ENCODE measurements at regions not wholly inside any gene's neighbourhood (a gene's known extent, or its start where the extent isn't known, plus 50 kb on each side); places are given as distances from the start of the nearest gene placed in this dataset.

- H3K27me3 ChIP-seq, result no peaks in the 10 kb centered on the region
- no peak for DNase-seq (ENCODE audit: low spot score)
- no peak for TF ChIP-seq CTCF (IDR thresholded peaks at IDR 0.05)
- no peaks in the 10 kb centered on the region for H3K4me1 ChIP-seq
- no peak overlapping the region for H3K4me3 ChIP-seq
- H3K9me3 ChIP-seq, result no peaks in the 10 kb centered on the region
- H3K36me3 ChIP-seq, result no peaks in the 10 kb centered on the region
- H3K27ac ChIP-seq, result no peak overlapping the region
Observed at GRCh38 chr17:33785281-33785680, 469.8 kb upstream of the CCL2 start.

- no peak overlapping the region for H3K4me3 ChIP-seq
- H3K27me3 ChIP-seq, result no peaks in the 10 kb centered on the region
- no peak for TF ChIP-seq CTCF (IDR thresholded peaks at IDR 0.05)
- no peaks in the 10 kb centered on the region for H3K9me3 ChIP-seq
- no peaks in the 10 kb centered on the region for H3K36me3 ChIP-seq
- H3K4me1 ChIP-seq, result no peaks in the 10 kb centered on the region
- no peak for DNase-seq (ENCODE audit: low spot score)
- no peak overlapping the region for H3K27ac ChIP-seq
Observed at GRCh38 chr17:33786478-33786877, 468.6 kb upstream of the CCL2 start.

GRCh38 chr17:33789658-33790057, 465.4 kb upstream of the CCL2 start:
- DNase-seq (ENCODE audit: low spot score), result no peak
- Histone ChIP-seq H3K27ac (no peak overlapping the region), H3K4me3 (no peak overlapping the region), H3K9me3 (no peaks in the 10 kb centered on the region), H3K27me3 (no peaks in the 10 kb centered on the region), H3K36me3 (no peaks in the 10 kb centered on the region), H3K4me1 (no peaks in the 10 kb centered on the region)
- TF ChIP-seq CTCF (IDR thresholded peaks at IDR 0.05), result no peak

- TF ChIP-seq CTCF (IDR thresholded peaks at IDR 0.05), result no peak
- Histone ChIP-seq H3K27ac (no peak overlapping the region), H3K4me1 (no peaks in the 10 kb centered on the region), H3K9me3 (no peaks in the 10 kb centered on the region), H3K4me3 (no peak overlapping the region), H3K27me3 (no peaks in the 10 kb centered on the region), H3K36me3 (no peaks in the 10 kb centered on the region)
- DNase-seq (ENCODE audit: low spot score), result no peak
Observed at GRCh38 chr17:33797181-33797580, 457.9 kb upstream of the CCL2 start.

- DNase-seq (ENCODE audit: low spot score), result no peak
- no peak overlapping the region for H3K4me3 ChIP-seq
- TF ChIP-seq CTCF (IDR thresholded peaks at IDR 0.05), result no peak
- no peak overlapping the region for H3K27ac ChIP-seq
- no peaks in the 10 kb centered on the region for H3K9me3 ChIP-seq
- H3K36me3 ChIP-seq, result no peaks in the 10 kb centered on the region
- no peaks in the 10 kb centered on the region for H3K4me1 ChIP-seq
- H3K27me3 ChIP-seq, result no peaks in the 10 kb centered on the region
Observed at GRCh38 chr17:33798308-33798707, 456.8 kb upstream of the CCL2 start.

GRCh38 chr17:33802349-33803198, 452.5 kb upstream of the CCL2 start:
- Histone ChIP-seq H3K27me3 (no peaks in the 10 kb centered on the region), H3K4me3 (no peak overlapping the region), H3K4me1 (no peaks in the 10 kb centered on the region), H3K36me3 (no peaks in the 10 kb centered on the region), H3K9me3 (no peaks in the 10 kb centered on the region), H3K27ac (no peak overlapping the region)
- TF ChIP-seq CTCF (IDR thresholded peaks at IDR 0.05), result no peak
- no peak for DNase-seq (ENCODE audit: low spot score)
